ENCODE measurements at regions not wholly inside any gene's neighbourhood (a gene's known extent, or its start where the extent isn't known, plus 50 kb on each side); places are given as distances from the start of the nearest gene placed in this dataset.
"Not testable (repeated sequence)": the region's sequence is repeated elsewhere in the genome, so short reads cannot be mapped to it uniquely, and the experiment has no call there.

GRCh38 chr4:36609661-36610060, 328.2 kb downstream of the DTHD1 start:
- no peak for DNase-seq

DNA sequence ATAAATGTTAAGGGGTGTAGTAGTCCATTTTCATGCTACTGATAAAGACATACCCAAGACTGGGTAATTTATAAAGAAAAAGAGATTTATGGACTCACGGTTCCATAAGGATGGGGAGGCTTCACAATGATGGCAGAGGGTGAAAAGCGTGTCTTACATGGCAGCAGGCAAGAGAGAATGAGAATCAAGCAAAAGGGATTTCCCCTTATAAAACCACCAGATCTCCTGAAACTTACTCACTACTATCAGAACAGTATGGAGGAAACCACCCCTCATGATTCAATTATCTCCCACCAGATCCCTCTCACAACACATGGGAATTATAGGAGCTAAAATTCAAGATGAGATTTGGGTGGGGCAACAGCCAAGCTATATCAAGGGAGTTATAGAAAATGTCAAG, 329.2 kb downstream of the DTHD1 start:
- DNase-seq, result no peak

- not testable (repeated sequence) for DNase-seq
Measured at GRCh38 chr4:36613142-36613541, 331.7 kb downstream of the DTHD1 start.

- DNase-seq, result no peak
Measured at GRCh38 chr4:36614011-36614410, 332.6 kb downstream of the DTHD1 start.

- no peak for DNase-seq
Measured at GRCh38 chr4:36618102-36618501, 336.7 kb downstream of the DTHD1 start.

DNA sequence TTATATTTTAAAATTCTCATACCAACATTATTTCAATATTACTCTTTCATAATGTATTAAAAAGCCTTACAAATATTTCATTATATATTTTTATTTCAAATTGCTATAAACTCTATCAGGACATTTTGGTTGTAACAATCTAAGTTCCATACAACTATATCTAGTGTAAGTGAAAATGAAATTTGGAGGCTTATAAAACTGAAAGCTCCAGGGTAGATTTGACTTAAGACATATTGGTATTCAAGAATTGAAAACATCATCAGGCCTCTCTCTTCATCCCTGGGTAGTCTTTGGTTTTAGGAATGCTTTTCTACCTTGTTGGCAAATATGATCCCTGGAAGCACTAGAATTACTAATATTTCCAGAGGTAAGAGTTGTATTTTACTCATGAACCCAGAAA, 342.6 kb downstream of the DTHD1 start:
- no peak for DNase-seq

- no peak for DNase-seq
Measured at GRCh38 chr4:36638273-36638811, 356.9 kb downstream of the DTHD1 start.

DNA sequence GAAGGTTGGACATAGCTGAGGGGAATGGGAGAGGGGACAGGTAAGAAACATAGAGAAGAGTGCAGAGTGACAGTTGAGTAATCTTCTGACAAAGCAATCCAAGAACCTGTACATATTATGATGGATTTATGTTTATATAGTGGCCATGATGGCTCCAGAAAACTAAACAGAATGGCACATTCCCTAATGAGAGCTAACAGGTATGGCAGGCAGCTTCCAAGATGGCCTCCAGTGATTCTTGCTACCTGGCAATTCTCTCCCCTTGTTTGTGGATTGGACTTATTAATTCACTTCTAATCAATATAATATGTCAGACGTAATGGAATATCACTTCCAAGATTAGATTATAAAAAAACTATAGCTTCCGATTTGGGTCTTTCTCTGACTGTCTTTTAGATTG, 359.5 kb downstream of the DTHD1 start:
- DNase-seq, result no peak

DNA sequence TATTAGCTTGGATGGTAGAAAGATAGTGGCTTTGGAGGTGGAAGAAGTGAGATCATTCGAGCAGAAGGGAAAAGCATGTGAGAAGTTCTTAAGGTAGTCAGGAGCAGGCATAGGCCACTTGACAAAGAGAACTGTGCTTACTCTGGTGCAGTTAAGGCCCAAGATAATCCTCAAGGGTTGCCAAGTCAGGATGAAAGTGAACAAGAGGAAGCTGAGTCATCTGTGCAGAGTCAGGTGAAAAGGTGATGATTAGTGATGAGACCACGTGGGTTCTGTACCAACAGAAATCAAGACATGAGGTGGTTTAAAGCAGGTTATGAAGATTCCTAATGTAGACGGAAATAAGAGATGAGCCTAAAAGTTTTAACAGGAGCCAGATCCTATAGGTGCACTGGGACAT, 369.8 kb downstream of the DTHD1 start:
- DNase-seq, result no peak

GRCh38 chr4:36652857-36653256, 371.4 kb downstream of the DTHD1 start:
- no peak for DNase-seq

- DNase-seq, result no peak
Measured at GRCh38 chr4:36665985-36666527, 384.6 kb downstream of the DTHD1 start.

GRCh38 chr4:36675436-36675835, 394.0 kb downstream of the DTHD1 start:
- DNase-seq, result no peak

DNA sequence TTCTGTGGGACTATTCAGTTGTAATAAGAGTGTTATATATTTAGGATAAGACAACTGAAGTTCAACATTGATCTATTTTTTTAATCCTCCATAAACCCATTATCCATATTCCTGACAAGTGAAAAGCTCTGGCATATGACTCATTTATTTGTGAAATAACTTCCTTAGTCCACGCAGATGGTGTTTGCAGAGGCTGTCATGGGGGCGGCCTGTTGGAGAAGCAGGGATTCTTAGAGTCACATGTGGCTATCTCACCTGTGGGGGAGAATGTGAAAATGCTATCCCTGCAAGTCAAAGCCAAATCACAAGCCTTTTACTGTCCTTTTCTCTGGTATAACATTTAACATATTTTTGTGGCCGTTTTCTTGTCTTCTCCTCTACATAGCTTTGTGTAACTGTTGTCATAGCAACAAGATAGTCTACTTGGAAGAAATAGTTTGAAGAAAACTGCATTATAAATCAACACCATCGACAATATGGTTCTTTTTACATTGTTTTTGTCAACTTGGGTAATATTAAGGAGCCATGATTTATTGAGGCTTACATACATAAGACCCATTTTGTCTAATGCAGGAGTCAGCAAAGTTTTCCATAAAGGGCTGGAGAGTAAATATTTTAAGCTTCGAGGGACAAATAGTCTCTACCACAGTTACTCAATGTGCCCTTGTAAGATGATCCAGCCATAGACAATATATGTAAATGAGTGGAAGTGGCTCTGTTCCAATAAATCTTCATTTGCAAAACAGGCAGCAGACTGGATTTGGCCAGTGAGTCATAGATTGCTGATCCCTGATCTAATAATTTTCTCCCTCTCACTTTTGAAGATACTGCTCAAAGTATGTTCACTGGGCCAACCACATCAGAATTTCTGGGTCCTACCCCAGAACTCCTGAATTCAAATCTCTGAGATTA, 395.0 kb downstream of the DTHD1 start:
- no peak for DNase-seq

DNA sequence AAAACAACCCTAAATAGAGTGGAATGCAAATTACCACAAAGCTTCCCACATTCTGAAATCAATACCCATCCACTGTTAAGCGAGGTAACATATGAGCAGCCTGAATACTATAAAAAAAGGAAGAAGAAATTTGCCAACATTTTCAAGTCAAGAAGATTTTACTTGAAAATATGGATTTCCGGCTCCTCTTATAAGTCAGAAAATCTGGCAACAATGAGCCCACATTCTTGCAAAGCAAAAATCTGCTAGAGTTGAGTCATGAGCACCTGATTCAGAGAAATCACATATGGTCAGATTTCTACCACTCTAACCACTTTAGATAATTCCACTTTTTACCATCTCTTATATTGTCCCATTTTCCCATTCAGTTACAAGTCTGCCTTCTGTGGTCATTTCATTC, 395.7 kb downstream of the DTHD1 start:
- DNase-seq, result no peak

DNA sequence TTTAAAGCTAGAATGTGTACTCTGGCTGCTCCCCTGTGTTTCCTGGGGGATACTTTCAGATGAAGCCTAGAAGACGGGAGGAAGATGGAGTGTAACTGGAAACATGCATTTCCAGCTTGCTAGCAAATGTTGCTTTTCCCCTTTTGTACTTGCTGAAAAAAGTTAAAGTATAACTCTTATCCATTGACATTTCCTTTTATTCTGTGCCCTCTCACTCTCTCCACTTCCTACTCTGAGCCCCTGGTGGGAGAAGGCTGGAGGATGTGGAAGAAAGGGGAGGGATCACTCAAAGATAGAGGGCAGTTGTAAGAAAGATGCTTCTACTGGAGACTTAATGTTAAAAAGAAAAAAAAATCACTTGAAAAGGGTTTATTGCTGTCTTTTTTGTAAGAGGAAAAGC, 396.5 kb downstream of the DTHD1 start:
- DNase-seq, result no peak

- DNase-seq, result no peak
Measured at GRCh38 chr4:36687681-36688080, 406.3 kb downstream of the DTHD1 start.

GRCh38 chr4:36692586-36692985, 411.2 kb downstream of the DTHD1 start:
- no peak for DNase-seq

GRCh38 chr4:36702245-36702644, 420.8 kb downstream of the DTHD1 start:
- no peak for DNase-seq

DNA sequence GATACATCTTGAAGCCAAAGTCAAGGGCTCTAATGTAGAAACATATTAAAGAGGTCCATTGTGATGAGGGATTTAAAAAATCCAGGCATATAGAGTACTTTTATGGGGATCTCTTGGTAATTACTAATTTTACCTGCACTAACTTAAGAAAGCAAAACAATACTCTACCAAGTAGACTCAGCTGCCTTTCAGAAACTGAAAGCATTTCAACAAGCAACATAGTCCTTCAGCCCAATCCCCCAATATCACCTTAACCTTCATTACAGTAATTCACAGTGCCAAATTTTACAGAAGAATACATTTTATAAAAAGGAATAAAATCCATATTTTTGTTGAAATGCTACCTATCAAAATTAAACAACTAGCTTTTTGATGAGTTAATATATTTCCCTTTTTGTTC, 422.9 kb downstream of the DTHD1 start:
- no peak for DNase-seq

- DNase-seq, result no peak
Measured at GRCh38 chr4:36709991-36710390, 428.6 kb downstream of the DTHD1 start.

GRCh38 chr4:36712013-36712412, 430.6 kb downstream of the DTHD1 start:
- DNase-seq, result no peak

DNA sequence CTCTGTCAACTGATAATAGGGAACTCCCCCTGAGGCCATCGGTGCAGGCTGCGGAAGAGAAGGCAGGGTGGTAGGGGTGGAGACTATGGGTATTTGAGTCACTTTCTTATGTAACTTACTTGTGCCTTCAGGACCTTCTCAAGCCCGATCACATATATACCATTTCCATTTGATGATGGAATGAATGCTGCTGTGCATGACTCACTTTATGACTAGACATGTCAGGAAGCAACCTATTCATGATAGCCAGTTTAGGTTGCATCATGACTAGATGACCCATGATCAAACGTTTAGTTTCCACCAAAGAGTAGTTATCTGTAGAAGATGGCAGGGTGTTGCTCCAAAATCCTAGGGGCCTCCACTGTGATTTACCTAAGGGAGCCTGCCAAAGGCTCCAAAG, 435.5 kb downstream of the DTHD1 start:
- no peak for DNase-seq

DNA sequence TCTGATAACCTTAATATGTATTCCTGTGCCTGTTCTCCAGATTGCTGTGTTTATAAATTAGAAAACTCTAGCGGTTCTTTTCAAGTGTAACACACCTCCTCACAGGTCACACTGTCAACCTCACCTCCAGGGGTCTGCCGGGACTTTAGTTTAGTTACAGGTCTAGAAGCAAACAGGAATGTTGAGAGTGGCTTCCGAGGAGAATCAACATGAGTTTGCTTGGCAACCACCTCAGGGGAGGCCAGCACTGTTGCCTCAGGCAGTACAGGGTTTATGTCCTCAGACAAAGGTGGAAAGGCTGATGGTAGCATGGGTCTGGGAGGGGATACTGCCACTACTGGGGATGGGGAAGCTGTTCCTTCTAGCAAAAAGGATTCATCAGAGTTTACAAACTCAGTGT, 438.0 kb downstream of the DTHD1 start:
- DNase-seq, result no peak

DNA sequence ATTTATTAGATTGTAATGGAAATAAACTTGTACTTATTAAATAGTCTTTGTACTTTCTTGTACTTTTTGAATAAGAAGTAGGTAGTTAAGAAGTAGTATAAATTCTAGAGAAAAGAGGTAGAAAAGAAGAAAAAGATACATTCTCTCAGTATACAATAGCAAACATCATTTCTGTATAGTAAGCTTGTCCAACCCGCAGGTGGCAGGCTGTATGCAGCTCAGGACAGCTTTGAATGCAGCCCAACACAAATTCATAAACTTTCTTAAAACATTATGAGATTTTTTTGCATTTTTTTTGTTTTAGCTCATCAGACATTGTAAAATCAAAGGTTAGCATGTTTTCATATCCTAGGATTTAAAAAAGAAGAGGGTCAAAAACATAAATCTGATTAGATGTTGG, 441.6 kb downstream of the DTHD1 start:
- DNase-seq, result no peak

All from midbrain (tissue), 1 donor.